Fibroblast of the aortic adventitia (primary cell): ENCODE measurements at regions not wholly inside any gene's neighbourhood (a gene's known extent, or its start where the extent isn't known, plus 50 kb on each side); places are given as distances from the start of the nearest gene placed in this dataset.
"Not testable (repeated sequence)": the region's sequence is repeated elsewhere in the genome, so short reads cannot be mapped to it uniquely, and the experiment has no call there.

Experiments used
- DNase-seq: peaks from one replicate; pipeline ENCODE4 v3.0.0-alpha.2; 2010; ENCODE audit warnings: low read depth
- H3K4me3 ChIP-seq: 2 replicates; pipeline ENCODE4 v1.5.1; 2011; ENCODE audit warnings: low read depth, mild to moderate bottlenecking, control low read depth, low read length, moderate library complexity
- CTCF ChIP-seq: IDR thresholded peaks from 2 replicates; pipeline ENCODE4 v1.5.1; 2011; ENCODE audit warnings: mild to moderate bottlenecking, low read length, control low read depth, inconsistent platforms; ENCODE audit not compliant: insufficient read depth

DNA sequence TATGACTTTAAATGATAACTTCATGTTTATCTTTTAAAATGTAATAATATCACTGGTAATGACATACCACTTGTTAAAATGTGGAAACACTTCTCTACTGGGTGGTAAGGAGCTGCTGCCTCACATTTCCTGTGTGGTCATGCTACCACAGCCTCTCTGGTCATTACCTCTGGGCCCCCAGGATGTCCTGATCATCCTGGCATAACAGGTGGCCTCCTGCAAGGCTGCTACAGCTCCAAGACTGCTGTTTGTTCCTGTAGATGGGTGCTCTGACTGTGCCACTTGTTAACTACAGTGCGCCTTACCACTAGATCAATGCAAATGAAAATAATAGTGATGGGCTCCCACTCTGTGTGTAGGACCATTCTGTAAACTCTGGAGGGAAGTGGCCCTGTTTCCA is 500.2 kb upstream of the SPRED2 start:
- no peak for DNase-seq
- no peak for TF ChIP-seq CTCF
- no peak overlapping the region for H3K4me3 ChIP-seq

DNA sequence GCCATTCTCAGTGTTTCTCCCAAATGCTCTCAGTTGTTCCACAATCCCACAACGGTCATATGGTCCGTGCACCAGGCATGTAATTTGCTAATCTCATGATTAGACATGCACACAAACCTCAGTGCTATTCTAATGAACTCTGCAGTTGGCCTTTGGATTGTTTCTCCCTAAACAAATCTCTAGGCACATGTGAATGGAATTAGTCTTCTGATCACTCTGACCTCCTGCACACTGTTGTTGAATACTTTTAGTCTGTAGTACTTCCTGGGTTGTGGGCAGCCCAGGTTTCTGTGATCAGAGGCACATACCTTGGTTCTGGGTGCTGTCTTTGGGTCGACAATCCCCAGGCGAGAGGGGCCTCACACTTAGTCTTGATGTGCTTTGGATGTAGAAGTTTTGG is 498.7 kb upstream of the SPRED2 start:
- DNase-seq: no peak
- no peak for TF ChIP-seq CTCF
- H3K4me3 ChIP-seq: no peak overlapping the region

DNA sequence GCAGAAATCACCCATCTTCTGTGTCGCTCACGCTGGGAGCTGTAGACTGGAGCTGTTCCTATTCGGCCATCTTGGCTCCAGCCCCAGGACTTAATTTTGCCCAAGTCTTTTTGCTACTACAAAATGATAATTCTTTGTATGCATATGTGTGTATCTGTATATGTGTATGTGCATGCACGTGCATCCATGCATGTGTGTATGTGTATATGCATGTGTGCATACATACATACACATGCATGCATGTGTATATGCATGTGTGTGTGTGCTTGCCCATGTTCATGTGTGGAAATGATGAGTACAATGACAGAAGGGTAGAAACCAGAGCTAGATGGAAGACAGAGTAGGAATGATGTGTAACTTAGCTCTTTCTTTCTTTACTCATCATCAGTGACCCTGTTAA is 497.9 kb upstream of the SPRED2 start:
- TF ChIP-seq CTCF: no peak
- no peak overlapping the region for H3K4me3 ChIP-seq

GRCh38 chr2:65929664-65930063 is 497.3 kb upstream of the SPRED2 start:
- H3K4me3 ChIP-seq, DNase-seq: not testable (repeated sequence)

More for the DNA sequence above, 497.9 kb upstream of the SPRED2 start:
- no peak for DNase-seq

- TF ChIP-seq CTCF: no peak
- H3K4me3 ChIP-seq: no peak overlapping the region
- DNase-seq: no peak
Measured at GRCh38 chr2:65922794-65923193, 490.4 kb upstream of the SPRED2 start.

GRCh38 chr2:65922030-65922429 is 489.6 kb upstream of the SPRED2 start:
- no peak for TF ChIP-seq CTCF

GRCh38 chr2:65921116-65921515 is 488.7 kb upstream of the SPRED2 start:
- no peak overlapping the region for H3K4me3 ChIP-seq
- no peak for DNase-seq
- no peak for TF ChIP-seq CTCF

More at GRCh38 chr2:65922030-65922429, 489.6 kb upstream of the SPRED2 start:
- DNase-seq: no peak
- H3K4me3 ChIP-seq: no peak overlapping the region
